GM12892 (cell line): ENCODE measurements at regions not wholly inside any gene's neighbourhood (a gene's known extent, or its start where the extent isn't known, plus 50 kb on each side); places are given as distances from the start of the nearest gene placed in this dataset.

ENCODE experiments used
- POLR2A ChIP-seq: IDR thresholded peaks from 2 replicates; pipeline ENCODE4 v1.6.1; 2011; ENCODE audit warnings: low read depth, low read length, control low read depth
- POLR2AphosphoS5 ChIP-seq: IDR thresholded peaks from 2 replicates; pipeline ENCODE4 v1.6.1; 2011; ENCODE audit warnings: low read depth, low read length, control low read depth
- TAF1 ChIP-seq: IDR thresholded peaks from 2 replicates; pipeline ENCODE4 v1.6.1; 2011; ENCODE audit warnings: low read depth, mild to moderate bottlenecking, control low read depth, low read length, borderline replicate concordance

DNA sequence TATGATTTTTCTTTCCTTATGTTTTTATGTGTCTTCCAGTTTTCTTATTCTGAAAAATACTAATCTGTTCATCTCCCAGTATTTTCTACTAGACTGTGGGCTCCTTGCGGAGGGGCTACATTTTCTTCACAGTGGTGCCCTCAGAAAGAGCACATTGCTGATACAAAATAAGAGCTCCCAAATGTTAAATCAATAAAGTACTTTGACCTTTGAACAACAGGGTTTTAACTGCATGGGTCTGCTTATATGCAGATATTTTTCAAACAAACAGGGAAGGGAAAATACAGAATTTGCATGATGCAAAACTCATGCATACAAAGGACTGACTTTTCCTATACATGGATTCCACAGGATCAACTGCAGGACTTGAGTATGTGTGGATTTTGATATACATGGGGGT is 79.9 kb upstream of the ACO1 start:
- TF ChIP-seq TAF1 (no peak), POLR2A (no peak), POLR2AphosphoS5 (no peak)
